HepG2 (cell line): ENCODE measurements at regions not wholly inside any gene's neighbourhood (a gene's known extent, or its start where the extent isn't known, plus 50 kb on each side); places are given as distances from the start of the nearest gene placed in this dataset.

ENCODE experiments used
- ATAC-seq: fragments of 200-7000 bp; cut with Tn5 transposase; 3 replicates; pipeline ENCODE4 v1.9.1; 2020; ENCODE audit warnings: mild to moderate bottlenecking, moderate library complexity
- BruUV-seq: library from RNA; stranded (reverse); fragments of 400-500 nt; replicated peaks from 2 replicates; lab custom pipeline; 2021; lab: Mats Ljungman, UMichigan
- CTCF ChIA-PET: fragments of 300-600 bp; formaldehyde crosslinking; extraction: SDS; loops from one replicate; lab custom pipeline; 2021; ENCODE audit warnings: low total read pairs, inconsistent platforms, low intra/inter-chr PET ratio; lab: Yijun Ruan, JAX
- POLR2A ChIA-PET: fragments of 350-600 bp; sonication (Branson Sonifier 250); formaldehyde crosslinking; loops from one replicate; lab custom pipeline; 2020; ENCODE audit warnings: antibody characterized with exemption, inconsistent platforms; lab: Yijun Ruan, JAX
- DNase-seq: peaks from one replicate; pipeline ENCODE4 v3.0.0-alpha.2; 2015; ENCODE audit warnings: low spot score
- FAIRE-seq: peaks from 3 replicates; lab custom pipeline; 2011; peaks lifted over from hg19 to GRCh38; lab: Jason Lieb, UNC
- H2AFZ ChIP-seq: one replicate; pipeline ENCODE4 v1.6.1; 2011; ENCODE audit warnings: low read length, inconsistent platforms
- H3K27ac ChIP-seq: fragments of 300-600 bp; 3 replicates; pipeline ENCODE4 v1.8.0; 2011; ENCODE audit warnings: mixed run types, mild to moderate bottlenecking, mixed read lengths, low read length, inconsistent platforms; ENCODE audit not compliant: insufficient read depth; ENCODE audit errors: extremely low read length
- H3K27me3 ChIP-seq, 2 experiments: fragments of 200-600 bp in 1 of 2; 2 replicates in 1 of 2; 3 replicates in 1 of 2; pipeline versions ENCODE4 v1.6.0 to v1.8.0; 2011; ENCODE audit warnings: low read length in 2 of 2, mild to moderate bottlenecking in 2 of 2, moderate library complexity in 2 of 2, inconsistent platforms in 1 of 2; ENCODE audit not compliant: insufficient read depth in 2 of 2, control insufficient read depth in 1 of 2
- H3K36me3 ChIP-seq, 2 experiments: fragments of 200-600 bp in 1 of 2; replicated peaks in 1 of 2; 2 replicates in 1 of 2; 3 replicates in 1 of 2; pipeline versions ENCODE4 v1.5.1 to v1.8.0; 2011; ENCODE audit warnings: low read length in 2 of 2, inconsistent platforms in 1 of 2; ENCODE audit not compliant: insufficient read depth in 2 of 2, control insufficient read depth in 1 of 2
- H3K4me1 ChIP-seq: 2 replicates; pipeline ENCODE4 v1.5.1; 2012; ENCODE audit warnings: low read length, inconsistent platforms; ENCODE audit not compliant: insufficient read depth
- H3K4me2 ChIP-seq: 2 replicates; pipeline ENCODE4 v1.6.0; 2011; ENCODE audit warnings: low read depth, low read length, inconsistent platforms
- H3K4me3 ChIP-seq, 3 experiments: fragments of 200-600 bp in 1 of 3; sonication (generic), shearing (Covaris generic) in 1 of 3; replicated peaks in 1 of 3; 2 replicates each; pipeline ENCODE4 v1.5.1; 2011 to 2016; ENCODE audit warnings: low read length in 3 of 3, inconsistent platforms in 2 of 3, low read depth in 2 of 3, mild to moderate bottlenecking in 2 of 3, control low read depth in 1 of 3, mixed read lengths in 1 of 3; ENCODE audit not compliant: insufficient read depth in 1 of 3
- H3K79me2 ChIP-seq: one replicate; pipeline ENCODE4 v1.6.1; 2011; ENCODE audit warnings: low read length, inconsistent platforms; ENCODE audit not compliant: insufficient read depth
- H3K9ac ChIP-seq: 2 replicates; pipeline ENCODE4 v1.6.0; 2011; ENCODE audit warnings: mild to moderate bottlenecking, low read depth, low read length, inconsistent platforms; ENCODE audit not compliant: insufficient read depth
- H3K9me3 ChIP-seq: 2 replicates; pipeline ENCODE4 v1.5.1; 2012; ENCODE audit warnings: mild to moderate bottlenecking, low read length
- H4K20me1 ChIP-seq: 2 replicates; pipeline ENCODE4 v1.6.0; 2011; ENCODE audit warnings: inconsistent platforms, mild to moderate bottlenecking, low read length, moderate library complexity; ENCODE audit not compliant: insufficient read depth
- ATF7 ChIP-seq, 2 experiments: fragments of 450-650 bp in 1 of 2; sonication (generic) in 1 of 2; formaldehyde crosslinking in 1 of 2; IDR thresholded peaks; 2 replicates each; pipeline versions ENCODE4 v1.4.0 to v1.6.1; 2016 to 2020; ENCODE audit warnings: antibody characterized with exemption in 1 of 2, mild to moderate bottlenecking in 1 of 2, missing genetic modification reagents in 1 of 2
- HDAC6 ChIP-seq: fragments of 200-600 bp; sonication (generic); IDR thresholded peaks from 2 replicates; pipeline ENCODE4 v1.7.0; 2017; ENCODE audit warnings: mild to moderate bottlenecking, antibody characterized with exemption, low read length, low read depth
- IRX3 ChIP-seq: sonication (generic); formaldehyde crosslinking; IDR thresholded peaks from 2 replicates; pipeline ENCODE4 v1.8.1; 2023; ENCODE audit warnings: mild to moderate bottlenecking, low read depth, missing genetic modification reagents, borderline replicate concordance
- JARID2 ChIP-seq: sonication (generic); formaldehyde crosslinking; IDR thresholded peaks from 2 replicates; pipeline ENCODE4 v1.8.1; 2023; ENCODE audit warnings: missing genetic modification reagents, inconsistent platforms; ENCODE audit not compliant: insufficient replicate concordance
- JDP2 ChIP-seq: sonication (generic); formaldehyde crosslinking; IDR thresholded peaks from 2 replicates; pipeline ENCODE4 v1.8.1; 2022; ENCODE audit warnings: missing genetic modification reagents, borderline replicate concordance
- NR2F1 ChIP-seq, 2 experiments: fragments of 450-650 bp in 1 of 2; formaldehyde crosslinking in 1 of 2; IDR thresholded peaks; 2 replicates each; pipeline versions ENCODE4 v1.5.0 to v1.6.1; 2016 to 2020; ENCODE audit warnings: mild to moderate bottlenecking in 1 of 2, missing compliant biosample characterization in 1 of 2, missing genetic modification reagents in 1 of 2, moderate library complexity in 1 of 2
- RBFOX2 ChIP-seq: fragments of 200-400 bp; formaldehyde crosslinking; IDR thresholded peaks from 2 replicates; pipeline ENCODE4 v1.6.1; 2017; ENCODE audit warnings: low read depth, mild to moderate bottlenecking, low read length
- TOE1 ChIP-seq: sonication (generic); formaldehyde crosslinking; IDR thresholded peaks from 2 replicates; pipeline ENCODE4 v1.4.0; 2020; ENCODE audit warnings: mild to moderate bottlenecking, missing genetic modification reagents
- ZBTB26 ChIP-seq: IDR thresholded peaks from 2 replicates; pipeline ENCODE4 v1.6.1; 2016; ENCODE audit warnings: missing compliant biosample characterization, missing genetic modification reagents, borderline replicate concordance
- ZNF274 ChIP-seq: sonication (generic); formaldehyde crosslinking; IDR thresholded peaks from 2 replicates; pipeline ENCODE4 v1.5.1; 2020; ENCODE audit warnings: mild to moderate bottlenecking, missing genetic modification reagents
- ZNF83 ChIP-seq: sonication (generic); formaldehyde crosslinking; IDR thresholded peaks from 2 replicates; pipeline ENCODE4 v1.4.0; 2020; ENCODE audit warnings: missing genetic modification reagents, mild to moderate bottlenecking, borderline replicate concordance
- WGBS: methylation state at CpG from one replicate; pipeline ENCODE4 v1.1.6; 2017; ENCODE audit warnings: low lambda C conversion rate; 5-methylcytosine and 5-hydroxymethylcytosine counted together
- in situ Hi-C: cut with HindIII; loops from 2 replicates; pipeline ENCODE4 v1.10.0; 2017; ENCODE audit warnings: low pct_unique_long_range_greater_than_20kb; ENCODE audit not compliant: extremely low pct_ligation_motif_present
- intact Hi-C: fragments of 100-400 bp; cut with micrococcal nuclease; formaldehyde crosslinking; loops from one replicate; pipeline ENCODE4 v1.10.0; 2022; ENCODE audit not compliant: unreplicated experiment

- TF ChIP-seq IRX3 (CRISPR knock-in tag) (no peak), ZBTB26 (CRISPR knock-in tag) (peak; percentile 93; the same call in 1 of the 2 replicates), NR2F1 (CRISPR knock-in tag; IDR thresholded peaks at IDR 0.05) (peak in 1 of 2 experiments; percentile 28; a peak in 1 of 4 replicates), ZNF274 (CRISPR knock-in tag) (no peak), ATF7 (IDR thresholded peaks at IDR 0.05) (no peak), ATF7 (CRISPR knock-in tag; IDR thresholded peaks at IDR 0.05) (no peak), JDP2 (CRISPR knock-in tag) (no peak)
- TF ChIP-seq, all 625 proteins: peak for 18
Measured at GRCh38 chr12:31835276-31835882, 106.6 kb upstream of the AMN1 start (continued).

- ChIA-PET CTCF (no interaction called here), POLR2A (no interaction called here)
- Histone ChIP-seq H3K36me3 (no peaks in the 10 kb centered on the region), H3K4me1 (peaks cover 12% of the 10 kb centered on the region), H4K20me1 (no peaks in the 10 kb centered on the region), H3K9ac (no peak overlapping the region), H3K9me3 (no peaks in the 10 kb centered on the region), H3K4me3 (no peak overlapping the region), H3K4me2 (no peak overlapping the region), H2AFZ (no peak overlapping the region), H3K27ac (no peak overlapping the region), H3K27me3 (no peaks in the 10 kb centered on the region), H3K79me2 (no peaks in the 10 kb centered on the region)
- TF ChIP-seq TOE1 (CRISPR knock-in tag) (no peak), JARID2 (CRISPR knock-in tag) (no peak), ZNF83 (CRISPR knock-in tag) (no peak), RBFOX2 (no peak), HDAC6 (no peak)
- intact Hi-C loops, result no loop called here
- in situ Hi-C loops, result no loop called here
- FAIRE-seq (no peak), DNase-seq (no peak), ATAC-seq (no peak)
- 86% methylated on average over 7 of the region's 7 CpGs for WGBS
- BruUV-seq, result no TSS peak
Measured at GRCh38 chr12:31834150-31834549, 105.3 kb upstream of the AMN1 start.
